NCI-H510A treated with DMSO at 0.1 percent for 48 hours (cell line): ENCODE measurements at regions not wholly inside any gene's neighbourhood (a gene's known extent, or its start where the extent isn't known, plus 50 kb on each side); places are given as distances from the start of the nearest gene placed in this dataset.
"Not testable (repeated sequence)": the region's sequence is repeated elsewhere in the genome, so short reads cannot be mapped to it uniquely, and the experiment has no call there.

Experiments
- DNase-seq: peaks from one replicate; lab custom pipeline; 2025; lab: John Stamatoyannopoulos, UW

DNA sequence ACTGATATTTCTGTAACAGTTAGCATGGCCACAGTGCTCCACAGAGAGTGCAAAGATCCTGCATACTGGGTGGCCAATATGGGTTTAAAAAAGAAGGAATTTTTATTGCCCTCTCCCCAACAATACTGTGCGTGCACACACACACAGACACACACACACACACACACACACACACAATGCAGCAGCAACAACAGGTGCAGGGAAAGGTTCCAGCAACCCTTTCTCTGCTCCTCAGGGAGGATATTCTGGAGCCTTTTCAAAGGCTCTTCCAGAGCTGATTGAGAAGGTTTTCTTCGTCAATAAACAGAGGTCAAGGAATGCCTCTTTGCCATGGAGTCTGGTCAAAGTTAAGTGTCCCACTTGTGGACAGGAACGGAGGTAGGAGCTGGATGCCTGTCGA lies 84.8 kb upstream of the ZFP42 start:
- DNase-seq: no peak

DNA sequence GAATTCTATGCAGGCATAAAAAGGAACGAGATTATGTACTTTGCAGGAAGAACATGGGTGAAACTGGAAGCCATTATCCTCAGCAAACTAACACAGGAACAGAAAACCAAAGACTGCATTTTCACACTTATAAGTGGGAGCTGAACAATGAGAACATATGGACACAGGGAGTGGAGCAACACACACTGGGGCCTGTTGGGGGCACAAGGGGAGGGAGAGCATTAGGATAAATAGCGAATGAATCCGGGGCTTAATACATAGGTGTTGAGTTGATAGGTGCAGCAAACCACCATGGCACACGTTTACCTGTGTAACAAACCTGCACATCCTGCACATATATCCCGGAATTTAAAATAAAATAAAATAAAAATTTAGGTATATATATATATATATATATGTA lies 80.2 kb upstream of the ZFP42 start:
- DNase-seq: not testable (repeated sequence)

DNA sequence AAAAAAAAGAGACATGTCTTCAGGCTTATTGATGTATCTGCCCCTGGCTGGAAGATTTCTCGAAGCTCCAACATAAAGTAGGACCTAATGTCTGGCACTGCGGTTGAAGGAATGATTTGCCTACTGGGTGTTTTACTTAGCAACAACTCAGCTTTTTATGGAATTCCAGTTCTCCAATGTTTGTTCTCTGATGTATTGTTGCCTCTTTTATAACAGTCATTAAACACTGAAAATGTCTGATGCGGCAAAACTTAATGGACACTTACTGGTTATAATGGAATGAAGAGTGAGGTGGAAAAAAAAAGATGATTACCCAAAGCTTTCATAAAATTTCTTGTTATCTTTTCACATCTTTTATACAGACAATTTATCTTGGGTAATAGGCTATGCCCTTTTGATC lies 75.6 kb upstream of the ZFP42 start:
- no peak for DNase-seq

DNA sequence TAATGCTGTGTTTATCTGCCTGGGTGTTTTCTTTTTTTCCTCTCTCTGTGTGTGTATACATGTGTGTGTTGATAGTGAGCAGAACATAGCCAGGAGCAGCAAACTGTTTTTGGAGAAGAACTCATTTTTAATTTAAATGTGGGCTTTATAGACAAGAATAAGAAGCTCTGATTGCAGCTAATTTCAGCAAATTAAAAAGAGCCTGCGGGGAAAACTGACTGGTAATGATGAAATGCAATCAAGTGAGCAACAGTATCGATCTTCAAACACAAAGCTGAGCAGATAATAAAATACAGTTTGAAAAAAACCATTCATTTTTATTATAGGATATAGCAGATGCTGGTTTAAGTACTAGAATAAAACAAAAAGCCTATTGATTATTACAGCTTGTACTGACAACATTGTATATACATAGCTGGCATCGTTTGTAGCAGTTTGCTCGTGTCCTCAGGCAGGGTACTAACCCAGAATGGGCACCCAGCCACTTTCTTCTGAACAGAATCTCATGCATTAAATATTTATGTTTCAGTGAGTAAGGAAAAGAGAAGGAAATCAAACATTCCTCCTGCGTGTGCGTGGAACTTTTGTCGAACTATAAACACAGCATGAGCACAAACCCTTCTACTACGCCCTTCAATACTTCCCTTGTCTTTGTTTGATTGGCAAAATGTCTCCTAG lies 73.5 kb upstream of the ZFP42 start:
- no peak for DNase-seq

DNA sequence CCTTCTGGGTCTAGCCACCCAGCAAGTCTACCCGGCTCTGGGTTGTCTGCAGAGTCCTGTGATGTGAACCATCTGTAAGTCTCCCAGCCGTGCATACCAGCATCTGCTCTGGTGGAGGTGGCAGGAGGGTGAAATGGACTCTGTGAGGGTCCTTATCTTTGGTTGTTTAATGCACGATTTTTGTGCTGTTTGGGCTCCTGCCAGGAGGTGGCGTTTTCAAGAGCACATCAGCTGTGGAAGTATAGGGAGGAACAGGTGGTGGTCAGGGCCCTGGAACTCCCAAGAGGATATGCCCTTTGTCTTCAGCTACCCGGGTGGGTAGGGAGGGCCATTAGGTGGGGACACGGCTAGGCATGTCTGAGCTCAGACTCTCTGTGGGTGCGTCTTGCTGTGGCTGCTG lies 66.5 kb upstream of the ZFP42 start:
- DNase-seq: no peak

DNA sequence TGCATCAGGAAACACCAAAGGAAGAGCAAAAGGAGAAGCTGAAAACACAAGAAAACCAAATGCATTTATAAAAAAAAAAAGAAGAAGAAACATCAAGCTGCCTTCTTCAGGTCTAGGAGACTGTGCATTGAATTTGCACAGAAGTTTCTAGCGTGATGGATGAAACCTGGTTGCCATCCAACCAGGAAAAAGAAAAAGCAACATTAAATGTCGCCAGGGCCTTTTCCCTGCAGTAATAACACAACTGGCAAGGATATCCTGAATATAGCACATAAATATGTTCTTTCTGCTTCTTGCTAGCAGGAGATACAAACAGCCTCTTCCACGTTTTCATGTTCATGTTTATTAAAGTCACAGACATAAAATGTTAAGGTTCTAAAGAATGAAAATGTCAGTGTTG lies 60.8 kb upstream of the ZFP42 start:
- DNase-seq: no peak

DNA sequence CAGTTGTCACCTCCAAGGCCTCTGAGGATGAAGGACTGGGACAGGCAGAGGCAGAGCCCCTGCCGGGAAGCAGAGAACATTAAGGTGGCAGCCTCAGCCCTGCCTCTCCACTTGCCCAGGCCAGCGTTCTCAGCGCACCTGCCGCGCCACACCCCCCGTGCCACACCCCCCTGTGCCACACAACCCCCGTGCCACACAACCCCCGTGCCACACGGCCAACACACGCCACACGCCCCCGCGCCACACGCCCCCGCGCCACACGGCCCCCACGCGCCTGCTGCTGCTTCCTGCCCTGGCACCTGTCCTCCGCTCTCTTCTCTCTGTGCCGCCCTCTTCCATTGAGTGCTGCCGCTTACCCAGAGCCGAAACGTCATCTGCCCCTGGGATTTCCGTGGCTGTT lies 58.0 kb upstream of the ZFP42 start:
- DNase-seq: peak; percentile 31

DNA sequence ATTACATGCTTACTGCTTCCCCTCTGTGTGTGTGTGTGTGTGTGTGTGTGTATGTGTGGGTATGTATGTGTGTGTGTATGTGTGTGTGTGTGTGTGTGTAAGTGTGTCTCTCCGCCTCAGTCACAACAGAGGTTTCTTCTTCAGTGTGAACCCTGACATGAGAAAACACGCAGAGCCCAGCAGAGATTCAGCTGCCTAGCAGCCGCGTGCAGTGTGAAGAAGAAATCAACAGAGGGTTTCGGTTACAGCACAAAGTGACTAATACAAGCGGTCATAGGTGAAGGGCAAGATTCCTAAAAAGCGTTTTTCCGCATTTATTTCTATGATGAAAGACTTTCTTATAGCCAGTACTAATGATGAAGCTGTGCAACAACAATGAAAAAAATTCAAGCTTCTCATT lies 55.3 kb upstream of the ZFP42 start:
- no peak for DNase-seq

DNA sequence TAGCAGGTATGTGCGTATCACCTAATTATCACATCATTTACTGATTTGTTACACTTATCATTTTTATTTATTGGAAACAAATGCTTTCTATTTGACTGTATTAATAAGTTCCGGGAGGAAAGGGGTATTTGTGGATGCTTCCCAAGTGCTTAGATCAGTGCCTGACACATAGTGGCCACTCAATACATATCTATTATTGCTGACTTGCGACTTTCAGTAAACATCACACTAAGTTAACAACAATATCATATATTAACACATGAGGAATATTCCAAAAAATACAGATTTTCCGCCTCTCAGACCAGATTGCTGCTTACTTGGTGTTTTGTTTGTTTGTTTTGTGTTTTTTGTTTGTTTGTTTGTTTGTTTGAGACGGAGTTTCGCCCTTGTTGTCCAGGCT lies 52.6 kb upstream of the ZFP42 start:
- DNase-seq: no peak

DNA sequence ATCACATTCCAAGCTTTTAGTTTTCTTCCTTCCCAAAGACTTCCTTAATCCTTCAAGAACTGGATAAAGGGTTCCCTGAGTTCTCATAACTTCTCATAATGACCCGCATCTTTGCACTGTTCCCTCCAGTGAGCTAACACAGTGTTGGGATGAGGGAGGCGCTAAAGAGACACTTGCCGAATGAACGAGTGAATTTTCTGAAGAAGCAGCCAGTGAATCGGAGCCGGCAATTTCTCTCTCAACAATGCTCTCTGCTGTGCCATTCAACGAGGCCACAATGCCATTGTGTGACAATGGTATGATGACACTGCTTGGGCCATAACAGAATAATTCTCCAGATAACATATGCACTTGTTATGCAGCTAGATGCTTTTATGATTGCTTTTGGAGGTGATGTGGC lies 51.4 kb upstream of the ZFP42 start:
- no peak for DNase-seq
